GM19468 (cell line): ENCODE measurements at regions not wholly inside any gene's neighbourhood (a gene's known extent, or its start where the extent isn't known, plus 50 kb on each side); places are given as distances from the start of the nearest gene placed in this dataset.
"Not testable (repeated sequence)": the region's sequence is repeated elsewhere in the genome, so short reads cannot be mapped to it uniquely, and the experiment has no call there.

Experiments used
- ATAC-seq: cut with Tn5 transposase; IDR thresholded peaks from one replicate; pipeline ENCODE4 v1.9.1; 2021; ENCODE audit warnings: mild to moderate bottlenecking, moderate library complexity, moderate number of reproducible peaks; ENCODE audit not compliant: unreplicated experiment; ENCODE audit errors: extremely low read depth

DNA sequence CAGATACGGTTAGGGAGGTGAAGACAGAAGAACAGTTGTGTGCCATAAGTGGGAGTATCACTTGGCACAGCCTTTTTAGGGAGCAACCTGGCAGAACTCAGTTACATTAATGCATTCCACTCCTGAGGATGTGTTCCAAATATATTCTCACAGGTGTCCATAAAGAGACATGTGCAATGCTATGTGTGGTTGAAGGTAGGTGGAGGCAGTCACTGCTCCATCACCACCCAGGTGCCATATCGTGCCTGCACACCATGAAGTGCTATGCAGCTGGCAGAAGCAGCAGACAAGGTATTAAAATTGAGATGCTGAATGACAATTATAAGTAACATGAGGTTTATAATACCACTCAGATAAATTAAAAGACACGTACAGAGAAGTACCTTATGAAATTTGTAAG lies 248.0 kb upstream of the SFRP2 start:
- no peak for ATAC-seq

DNA sequence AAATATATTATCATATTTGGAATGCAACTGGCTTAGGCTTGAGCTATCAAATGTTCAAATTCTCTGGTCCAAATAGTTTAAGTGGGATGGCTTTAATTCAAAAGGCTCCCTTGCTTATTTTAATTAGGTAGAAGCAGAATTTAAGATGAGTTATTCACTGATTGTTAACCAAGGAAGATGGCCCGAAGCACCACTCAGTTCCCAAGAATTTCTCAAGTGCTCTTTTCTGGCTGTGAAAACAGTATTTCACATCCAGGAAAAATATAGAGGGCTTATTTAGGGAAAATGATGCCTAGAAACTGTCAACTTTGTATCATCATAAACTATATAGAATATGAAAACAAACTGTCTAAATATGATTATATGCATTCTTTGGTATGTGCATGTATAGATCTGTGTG lies 246.5 kb upstream of the SFRP2 start:
- ATAC-seq, result no peak

DNA sequence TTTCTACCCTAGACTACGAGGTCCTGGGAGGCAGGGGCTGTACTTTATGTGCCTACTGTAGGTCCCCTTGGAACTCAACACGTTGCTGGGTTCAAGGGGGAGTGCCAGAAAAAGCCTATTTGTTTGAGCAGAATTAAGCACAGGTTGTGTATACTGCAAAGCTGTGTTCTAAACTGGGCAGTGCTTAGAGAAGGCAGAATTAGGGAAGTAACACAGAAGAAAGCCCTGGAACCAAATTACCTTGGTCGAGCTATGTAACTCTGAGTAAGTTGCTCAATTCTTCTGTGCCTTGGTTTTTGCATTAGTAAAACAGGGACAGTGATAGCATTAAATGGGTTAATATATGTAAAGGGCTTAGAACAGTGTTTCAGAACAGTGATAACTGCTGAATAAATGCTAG lies 245.0 kb upstream of the SFRP2 start:
- ATAC-seq, result no peak

DNA sequence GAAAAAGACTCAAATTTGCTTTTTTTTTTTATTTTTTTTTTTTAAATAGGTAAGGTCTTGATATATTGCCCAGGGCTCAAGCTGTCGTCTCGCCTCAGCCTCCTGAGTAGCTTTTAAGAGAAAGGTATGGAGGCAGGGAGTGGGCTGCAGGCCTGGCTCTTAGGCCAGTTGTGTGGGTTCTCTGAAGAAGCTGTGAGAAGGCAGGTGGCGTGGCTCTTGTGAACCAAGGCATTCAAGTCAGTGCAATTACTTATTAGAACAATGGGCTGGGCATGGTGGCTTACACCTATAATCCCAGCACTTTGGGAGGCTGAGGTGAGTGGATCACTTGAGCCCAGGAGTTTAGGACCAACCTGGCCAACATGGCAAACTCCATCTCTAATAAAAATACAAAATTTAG lies 244.0 kb upstream of the SFRP2 start:
- ATAC-seq, result no peak

DNA sequence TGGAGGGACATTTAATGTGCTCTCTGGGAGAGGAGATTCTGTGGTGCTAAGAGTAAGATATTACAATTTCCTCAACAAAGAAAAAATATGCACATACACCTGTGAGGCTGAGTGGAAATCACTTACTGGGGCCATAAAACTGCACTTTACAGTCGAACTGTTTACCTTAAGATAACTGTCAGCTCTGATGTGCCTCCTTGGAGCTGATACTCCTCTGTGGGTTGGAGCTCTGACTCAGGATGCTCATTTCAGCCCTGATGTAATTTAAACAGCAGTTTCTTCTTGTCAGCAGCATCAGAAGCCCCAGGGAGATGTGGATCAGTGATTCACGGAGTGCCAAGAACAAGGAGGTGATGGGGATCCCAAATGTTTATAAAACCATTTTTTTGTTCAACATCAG lies 241.9 kb upstream of the SFRP2 start:
- ATAC-seq, result no peak

DNA sequence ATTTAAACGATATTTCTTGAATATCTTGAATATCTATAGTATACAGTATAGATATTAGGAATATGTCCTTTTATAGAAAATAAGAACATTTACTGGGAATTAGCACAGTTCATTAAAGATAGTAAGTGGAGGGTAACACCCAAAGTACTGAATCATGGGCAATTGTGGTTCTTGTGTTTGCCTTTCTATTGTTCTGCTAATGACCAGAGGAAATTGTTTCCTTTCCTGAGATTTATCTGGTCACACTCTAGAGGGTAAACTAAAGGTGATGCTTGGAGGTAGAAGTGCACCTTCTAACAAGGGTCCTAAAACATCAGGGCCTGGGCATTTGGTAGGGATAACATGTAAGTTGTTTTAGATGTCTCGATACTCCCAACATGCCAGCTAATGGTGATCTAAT lies 241.3 kb upstream of the SFRP2 start:
- no peak for ATAC-seq

DNA sequence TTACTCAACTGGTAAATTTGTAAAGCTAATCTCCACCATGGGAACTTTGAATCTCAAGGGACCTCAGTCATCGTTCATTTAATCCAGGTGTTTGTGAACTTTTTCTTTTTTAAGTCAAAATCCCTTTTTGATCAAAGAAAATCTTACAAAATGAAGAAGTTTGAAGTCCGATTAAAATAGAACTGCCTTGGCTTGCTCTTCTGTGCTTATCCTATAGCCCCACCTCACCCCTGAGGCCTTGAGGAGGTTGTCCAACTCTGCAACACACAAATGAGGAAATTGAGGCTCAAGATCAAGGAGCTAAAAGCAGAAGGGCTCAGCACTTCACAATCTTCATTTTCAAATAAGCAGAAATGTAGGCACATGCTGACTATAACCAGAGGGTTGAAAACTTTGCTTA lies 240.3 kb upstream of the SFRP2 start:
- ATAC-seq, result no peak

DNA sequence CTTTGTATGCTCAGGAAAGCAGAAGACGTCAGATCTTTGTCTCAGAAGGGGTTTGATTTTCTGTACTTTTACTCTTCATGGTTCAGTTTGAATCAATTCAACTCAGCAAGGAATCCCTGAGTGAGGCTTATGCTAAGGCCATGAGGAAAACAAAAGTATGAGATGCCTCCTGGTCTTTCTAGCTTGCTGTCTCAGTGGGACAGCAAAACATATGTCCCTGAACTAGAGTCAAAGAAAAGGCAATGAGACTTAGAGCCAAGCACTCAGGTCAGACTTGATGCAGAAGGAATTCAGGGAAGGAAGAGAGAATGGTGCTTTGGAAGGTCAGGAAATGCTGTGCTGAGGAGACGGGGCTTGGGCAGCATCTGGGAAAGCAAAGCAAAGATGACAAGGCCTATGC lies 236.2 kb upstream of the SFRP2 start:
- no peak for ATAC-seq

DNA sequence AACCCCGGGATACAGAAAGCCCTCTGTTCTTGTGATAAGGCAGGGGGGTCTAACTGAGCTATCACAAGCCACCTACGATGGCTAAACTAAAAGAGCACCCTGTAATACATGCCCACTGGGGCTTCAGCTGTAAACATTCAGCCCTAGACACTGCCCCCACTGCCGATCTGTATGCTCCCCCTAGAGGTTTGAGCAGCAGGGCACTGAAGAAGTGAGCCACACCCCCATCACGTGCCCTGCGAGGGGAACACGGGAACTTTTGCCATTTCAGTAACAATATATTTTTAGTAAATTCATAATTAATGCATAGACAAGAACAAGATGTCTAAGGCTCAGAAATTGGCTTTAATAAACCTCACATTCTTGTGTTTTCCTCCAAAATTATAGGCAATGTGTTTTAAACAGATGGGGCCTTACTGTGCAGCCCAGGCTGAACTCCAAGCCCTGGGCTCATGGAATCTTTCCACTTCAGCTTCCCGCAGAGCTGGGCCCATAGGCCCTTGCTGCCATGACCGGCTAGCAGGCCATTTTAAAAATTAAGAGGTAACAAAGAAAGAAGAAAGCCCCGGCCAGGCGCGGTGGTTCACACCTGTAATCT lies 235.3 kb upstream of the SFRP2 start:
- no peak for ATAC-seq

DNA sequence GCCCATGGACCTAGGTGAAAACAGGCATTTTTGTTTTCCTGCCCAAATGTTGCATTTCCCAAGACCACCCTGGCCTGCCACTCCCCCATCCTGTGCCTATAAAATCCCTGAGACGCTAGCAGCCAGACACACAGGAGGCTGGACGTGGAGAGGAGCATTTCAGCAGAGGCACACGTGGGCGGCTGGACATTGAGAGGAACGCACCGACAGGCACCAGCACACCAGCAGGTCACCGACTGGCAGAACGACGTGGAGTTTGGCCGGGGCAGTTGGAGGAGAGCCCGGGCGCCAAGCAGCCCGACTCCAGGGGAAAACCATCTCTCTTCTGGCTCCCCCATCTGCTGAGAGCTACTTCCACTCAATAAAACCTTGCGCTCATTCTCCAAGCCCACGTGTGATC lies 234.8 kb upstream of the SFRP2 start:
- not testable (repeated sequence) for ATAC-seq

DNA sequence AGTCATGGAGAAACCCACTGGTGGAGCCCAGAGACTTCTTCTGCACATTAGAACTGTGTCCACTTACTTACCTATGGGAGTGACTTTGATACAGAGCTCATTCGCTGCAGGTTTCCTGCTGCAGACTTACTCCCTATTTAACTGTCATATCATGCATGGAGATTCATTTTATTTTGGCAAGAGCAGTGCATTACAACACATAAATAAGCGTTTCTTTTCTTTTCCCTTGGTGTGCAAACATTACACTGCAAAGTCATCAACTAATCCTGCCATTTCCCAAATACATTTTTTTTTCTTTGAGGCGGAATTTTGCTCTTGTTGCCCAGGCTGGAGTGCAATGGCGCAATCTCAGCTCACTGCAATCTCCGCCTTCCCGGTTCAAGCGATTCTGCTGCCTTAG lies 230.9 kb upstream of the SFRP2 start:
- no peak for ATAC-seq

DNA sequence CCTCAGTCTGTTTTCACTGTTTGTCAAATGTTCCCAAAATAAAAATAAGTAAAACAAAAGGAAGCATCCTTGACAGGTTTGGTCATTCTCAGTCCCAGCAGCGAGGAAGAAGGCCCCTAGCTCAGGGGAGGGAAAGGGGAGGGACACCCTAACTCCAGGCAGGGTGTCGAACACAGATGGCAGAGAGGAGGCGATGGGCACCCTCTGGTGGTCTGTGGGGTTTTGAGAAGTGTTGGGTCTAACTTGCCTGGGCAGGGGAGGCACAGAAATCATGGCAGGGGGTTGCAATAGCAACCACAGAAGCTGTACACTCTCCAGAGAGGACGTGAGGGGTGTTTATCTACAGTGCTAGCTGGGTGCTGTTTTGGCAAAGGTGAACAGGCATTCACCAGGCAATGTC lies 229.8 kb upstream of the SFRP2 start:
- ATAC-seq, result no peak

DNA sequence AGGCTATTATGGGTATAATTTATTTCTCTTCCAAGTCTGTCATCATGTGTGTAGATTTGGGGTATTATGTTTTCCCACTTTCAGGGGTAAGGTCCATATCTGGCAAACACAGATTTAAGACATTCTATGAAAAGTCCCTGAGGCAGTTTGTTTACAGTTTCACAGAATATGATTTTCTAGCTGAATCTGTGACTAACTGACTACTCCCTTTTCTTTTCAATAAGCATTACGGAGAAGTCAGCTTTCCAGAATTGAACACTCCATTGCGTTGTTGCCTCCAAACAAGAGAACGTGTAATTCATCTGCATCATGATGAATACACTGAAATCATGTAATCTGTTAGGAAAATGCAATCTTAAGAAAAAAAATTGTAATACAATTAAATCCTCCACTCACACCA lies 226.7 kb upstream of the SFRP2 start:
- no peak for ATAC-seq

DNA sequence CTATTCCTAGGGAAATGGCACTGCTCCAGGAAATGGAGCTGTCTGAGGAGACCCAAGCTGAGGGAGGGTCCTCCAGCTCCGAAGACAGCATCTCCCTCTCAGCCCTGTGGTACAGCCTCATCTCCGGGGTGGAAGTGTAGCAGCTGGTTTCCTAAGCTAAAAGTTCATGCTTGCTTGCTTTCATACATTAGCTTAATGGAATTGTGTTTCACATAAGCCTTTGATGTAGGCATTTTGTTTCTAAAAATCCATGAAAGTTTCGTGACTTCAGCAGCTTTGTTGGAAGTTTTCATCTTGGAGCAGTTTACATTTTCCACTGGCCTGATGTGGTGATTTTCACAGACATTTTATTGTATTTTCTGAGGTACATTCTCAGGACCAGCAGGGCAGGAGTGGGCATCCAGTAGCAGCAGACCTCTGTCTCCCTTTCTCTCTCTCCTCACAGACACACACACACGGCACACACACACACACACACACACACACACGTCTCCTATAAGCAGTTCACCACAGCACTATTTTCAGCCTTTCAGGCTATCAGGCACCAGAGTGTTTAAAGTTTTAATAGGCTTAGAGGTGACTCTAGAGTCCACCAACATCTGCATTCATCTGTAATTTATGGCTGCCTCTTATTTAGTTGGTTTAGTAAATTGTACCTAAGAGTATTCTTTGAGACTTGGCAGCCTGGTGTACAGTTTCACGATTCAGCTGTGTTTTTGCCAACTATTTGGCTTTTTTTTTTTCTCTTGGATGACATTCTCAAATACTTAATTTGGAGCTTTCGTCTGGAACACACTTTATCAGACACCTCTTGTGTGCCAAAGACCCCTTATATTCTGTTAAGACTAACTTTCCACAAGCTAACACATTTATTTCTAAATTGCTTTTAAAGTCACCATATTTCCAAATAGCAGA lies 225.8 kb upstream of the SFRP2 start:
- no peak for ATAC-seq

DNA sequence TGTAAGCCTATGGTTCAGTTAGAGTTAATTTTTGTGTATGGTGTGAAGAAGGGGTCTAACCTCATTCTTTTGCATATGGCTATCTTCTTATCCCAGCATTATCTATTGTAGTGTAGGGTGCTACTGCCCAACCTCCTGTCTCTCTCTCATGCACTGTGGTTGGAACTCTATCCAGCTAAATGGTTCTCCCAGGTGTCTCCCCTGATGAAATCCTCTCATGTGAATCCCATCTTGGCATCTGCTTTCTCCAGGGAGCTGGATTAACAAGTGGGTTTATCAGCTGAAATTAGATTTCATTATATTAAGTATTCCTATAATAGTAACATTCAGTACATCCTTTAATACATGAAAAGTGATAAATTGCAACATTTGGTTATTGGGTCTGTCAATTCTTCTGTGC lies 224.7 kb upstream of the SFRP2 start:
- no peak for ATAC-seq

DNA sequence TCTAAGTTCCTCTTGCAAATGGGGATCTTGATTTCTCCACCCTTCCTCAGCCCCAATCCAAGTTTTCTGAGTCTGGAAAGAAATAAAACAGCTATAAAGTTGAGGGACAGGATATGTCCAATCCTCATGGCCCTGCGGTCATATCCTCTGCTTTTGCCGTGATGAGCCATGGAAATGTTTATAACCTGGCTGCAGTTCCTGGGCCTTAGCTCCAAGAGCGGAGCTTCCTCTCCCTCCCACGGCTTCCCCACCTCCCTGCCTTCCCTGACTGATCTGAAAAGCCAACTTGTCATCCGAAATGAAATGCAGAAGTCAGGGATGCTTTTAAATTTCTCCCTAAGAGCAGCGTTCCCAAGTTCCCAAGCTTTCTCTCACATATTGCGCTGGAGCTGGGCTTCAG lies 221.5 kb upstream of the SFRP2 start:
- ATAC-seq, result no peak

DNA sequence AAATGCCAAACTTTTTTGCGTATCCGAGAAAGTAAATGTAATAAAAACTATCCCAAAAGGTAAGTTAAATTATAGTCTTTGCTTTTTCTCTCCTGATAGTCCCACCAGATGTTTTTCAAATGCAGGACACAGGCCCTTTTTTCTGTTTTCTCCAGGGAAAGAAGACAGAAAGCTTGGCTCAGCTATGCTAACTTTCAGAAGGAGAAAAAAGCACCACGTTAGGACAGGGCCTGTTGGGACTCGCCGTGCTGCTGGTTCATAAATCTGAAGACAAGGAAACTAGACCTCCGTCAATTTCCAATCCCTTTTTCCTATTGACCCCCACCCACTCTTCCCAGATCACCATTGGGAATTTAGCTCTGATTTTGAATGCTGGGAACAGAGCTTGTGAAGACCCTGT lies 220.9 kb upstream of the SFRP2 start:
- no peak for ATAC-seq

DNA sequence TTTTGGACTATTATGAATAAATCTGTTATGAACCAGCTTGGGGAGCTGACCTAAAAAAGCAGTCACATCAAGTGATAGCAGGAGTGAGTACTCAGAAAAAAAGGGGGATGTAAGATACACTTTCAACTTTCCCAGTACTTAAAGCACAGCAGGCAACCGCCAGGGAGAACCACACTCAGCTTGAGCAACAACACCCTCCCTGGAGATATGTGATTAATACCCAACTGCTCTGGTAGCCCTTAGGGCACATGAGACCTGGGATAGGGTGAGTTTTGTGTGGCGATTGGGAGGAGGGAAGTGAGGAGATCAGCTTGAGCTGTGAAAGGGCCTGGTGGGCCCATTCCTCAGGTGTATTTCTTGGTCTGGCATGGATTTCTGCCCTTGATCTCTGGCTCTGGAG lies 220.3 kb upstream of the SFRP2 start:
- no peak for ATAC-seq

DNA sequence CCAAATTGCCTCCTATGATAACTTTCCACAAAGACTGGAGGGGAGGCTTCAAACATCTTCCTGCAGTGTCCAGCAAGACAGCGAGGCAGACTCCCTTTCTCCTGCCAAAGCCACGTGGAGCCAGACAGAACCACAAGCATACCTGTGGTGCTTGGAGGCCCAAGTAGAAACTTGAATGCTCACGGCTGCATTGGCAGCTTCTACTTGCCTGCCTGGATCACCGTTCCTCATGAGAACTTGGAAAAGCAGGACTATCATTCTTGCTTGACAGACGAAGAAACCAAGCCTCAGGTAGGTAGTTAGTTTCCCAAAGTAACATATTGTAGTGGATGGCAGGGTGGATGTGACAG lies 216.3 kb upstream of the SFRP2 start:
- no peak for ATAC-seq

DNA sequence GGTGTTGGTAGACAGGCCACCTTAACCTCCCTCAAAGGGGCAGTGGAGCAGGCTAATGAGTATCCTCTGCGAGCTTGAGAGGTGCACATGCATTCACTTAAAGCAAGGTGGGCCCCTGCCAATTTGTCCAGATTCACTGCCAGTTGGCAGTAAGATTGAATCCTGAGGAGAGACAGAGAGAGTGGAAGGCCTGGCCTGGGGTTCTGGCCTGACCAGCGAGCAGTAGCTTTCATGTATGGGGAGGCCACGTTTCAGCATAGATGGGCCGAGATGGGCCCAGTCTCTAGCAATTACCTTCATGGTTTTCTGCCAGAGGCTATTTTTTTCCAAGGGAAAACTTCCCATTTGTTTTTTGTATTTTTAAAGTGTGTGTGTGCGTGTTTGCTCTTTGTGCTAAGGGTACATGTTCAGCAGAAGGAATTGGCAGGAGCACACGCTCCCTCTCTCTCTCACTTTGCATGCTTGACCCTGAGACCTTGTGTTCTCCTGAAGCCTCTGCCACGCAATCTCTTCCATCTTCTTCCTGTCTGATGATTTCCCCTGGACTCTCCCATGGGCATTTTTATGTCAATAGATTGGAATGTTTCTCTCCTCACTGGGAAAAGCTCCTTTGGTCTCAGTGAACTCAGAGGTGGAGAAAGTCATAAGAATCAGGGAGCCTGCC lies 215.8 kb upstream of the SFRP2 start:
- no peak for ATAC-seq

DNA sequence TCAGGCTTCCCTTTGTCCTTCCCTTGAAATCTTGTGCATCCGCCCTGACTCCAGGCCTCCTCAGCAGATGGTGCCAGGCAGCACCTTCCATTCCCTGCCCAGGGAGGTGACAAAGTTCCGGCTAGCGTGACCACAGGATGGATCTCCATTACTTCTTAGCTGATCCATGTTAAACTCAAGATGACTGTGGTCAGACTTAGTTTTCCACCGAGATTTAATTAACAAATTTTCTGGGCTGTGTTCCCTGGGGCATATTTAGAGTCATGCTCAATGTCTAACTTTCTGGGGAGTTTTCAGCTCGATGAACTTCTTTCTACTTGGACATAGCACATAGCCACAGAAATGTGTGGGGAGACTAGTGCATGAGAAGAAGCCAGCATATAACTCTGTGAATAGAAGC lies 215.1 kb upstream of the SFRP2 start:
- ATAC-seq, result no peak

DNA sequence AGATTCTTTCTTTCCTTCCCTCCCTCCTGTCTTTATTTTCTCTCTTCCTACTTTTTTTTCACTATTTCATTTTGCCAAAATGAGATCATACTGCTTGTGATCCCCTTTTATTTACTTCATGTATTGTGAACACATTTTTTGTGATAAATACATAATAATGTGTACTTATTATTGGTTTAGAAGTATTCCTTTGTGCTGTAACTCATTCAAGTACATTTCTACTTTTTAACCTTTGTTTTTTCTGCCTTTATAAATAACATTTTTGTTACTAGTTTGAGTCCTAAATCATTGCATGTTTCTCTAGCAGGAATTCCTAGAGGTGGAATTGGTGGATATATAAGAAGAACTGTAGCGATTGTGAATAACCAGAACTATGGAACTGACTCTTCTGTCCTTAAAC lies 214.5 kb upstream of the SFRP2 start:
- no peak for ATAC-seq
